ENCODE measurements at regions not wholly inside any gene's neighbourhood (a gene's known extent, or its start where the extent isn't known, plus 50 kb on each side); places are given as distances from the start of the nearest gene placed in this dataset.
"Not testable (repeated sequence)": the region's sequence is repeated elsewhere in the genome, so short reads cannot be mapped to it uniquely, and the experiment has no call there.

- H3K4me3 ChIP-seq (ENCODE audit: low read length in 2 of 2) = no peak overlapping the region
- no peaks in the 10 kb centered on the region for H3K9me3 ChIP-seq (ENCODE audit: control insufficient read depth in 2 of 2, low read length in 2 of 2)
- no peak overlapping the region for H3K9ac ChIP-seq (ENCODE audit: low read depth in 1 of 2, low read length in 2 of 2)
- H3K27ac ChIP-seq (ENCODE audit: low read depth in 2 of 2, low read length in 2 of 2) = no peak overlapping the region
- H3K27me3 ChIP-seq (ENCODE audit: control insufficient read depth in 2 of 2, insufficient read depth in 2 of 2, low read length in 2 of 2) = no peaks in the 10 kb centered on the region
- H3K4me1 ChIP-seq (ENCODE audit: control insufficient read depth in 2 of 2, insufficient read depth in 2 of 2, low read length in 2 of 2) = no peaks in the 10 kb centered on the region
- no peaks in the 10 kb centered on the region for H3K36me3 ChIP-seq (ENCODE audit: control insufficient read depth in 2 of 2, insufficient read depth in 2 of 2, low read length in 2 of 2)
These were observed 305.5 kb downstream of the FAT4 start for GRCh38 chr4:125620066-125620860.

DNA sequence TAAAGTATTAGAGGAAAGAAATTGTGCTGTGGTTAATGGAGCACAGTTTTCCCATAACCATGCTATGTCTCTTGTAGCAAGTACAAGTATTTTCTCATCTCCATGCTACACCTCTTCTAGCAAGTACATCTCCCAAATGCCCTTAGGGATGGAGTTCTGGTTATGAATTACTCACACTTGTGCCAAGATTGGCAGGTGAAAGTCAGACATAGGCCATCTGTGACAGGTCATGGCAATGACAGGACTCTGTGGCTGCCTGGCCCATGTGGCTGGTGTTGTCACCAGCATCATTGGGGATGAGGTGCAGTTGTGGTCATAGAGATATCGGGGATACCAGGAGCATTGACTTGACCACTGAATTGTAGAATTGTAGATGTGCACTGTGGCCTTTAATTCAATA, 310.2 kb downstream of the FAT4 start:
- H3K36me3 ChIP-seq (ENCODE audit: control insufficient read depth in 2 of 2, insufficient read depth in 2 of 2, low read length in 2 of 2) = no peaks in the 10 kb centered on the region
- H3K9me3 ChIP-seq (ENCODE audit: control insufficient read depth in 2 of 2, low read length in 2 of 2) = no peaks in the 10 kb centered on the region
- no peaks in the 10 kb centered on the region for H3K4me1 ChIP-seq (ENCODE audit: control insufficient read depth in 2 of 2, insufficient read depth in 2 of 2, low read length in 2 of 2)
- H3K27me3 ChIP-seq (ENCODE audit: control insufficient read depth in 2 of 2, insufficient read depth in 2 of 2, low read length in 2 of 2) = no peaks in the 10 kb centered on the region
- no peak overlapping the region for H3K4me3 ChIP-seq (ENCODE audit: low read length in 2 of 2)
- H3K27ac ChIP-seq (ENCODE audit: low read depth in 2 of 2, low read length in 2 of 2) = no peak overlapping the region
- H3K9ac ChIP-seq (ENCODE audit: low read depth in 1 of 2, low read length in 2 of 2) = no peak overlapping the region

DNA sequence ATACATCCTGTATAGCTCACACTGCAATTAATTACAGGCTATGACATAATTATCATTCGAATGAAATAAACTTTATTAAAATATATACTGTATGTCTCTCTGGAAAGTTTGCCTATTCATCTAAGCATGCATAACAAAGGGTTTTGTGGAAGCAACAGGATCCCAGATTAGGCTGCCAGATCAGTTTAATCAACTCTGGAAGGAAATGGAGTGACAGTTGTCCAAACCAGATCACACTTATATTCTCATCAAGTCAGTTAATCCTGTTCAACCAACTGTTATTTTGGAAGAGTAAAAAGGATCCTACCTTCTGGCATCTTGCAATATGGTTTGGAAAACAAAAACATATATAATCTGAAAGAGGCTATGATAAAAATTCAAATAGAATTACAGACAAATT, 312.2 kb downstream of the FAT4 start:
- H3K9ac ChIP-seq (ENCODE audit: low read depth in 1 of 2, low read length in 2 of 2) = no peak overlapping the region
- no peak overlapping the region for H3K4me3 ChIP-seq (ENCODE audit: low read length in 2 of 2)
- H3K27ac ChIP-seq (ENCODE audit: low read depth in 2 of 2, low read length in 2 of 2) = no peak overlapping the region
- H3K27me3 ChIP-seq (ENCODE audit: control insufficient read depth in 2 of 2, insufficient read depth in 2 of 2, low read length in 2 of 2) = no peaks in the 10 kb centered on the region
- H3K9me3 ChIP-seq (ENCODE audit: control insufficient read depth in 2 of 2, low read length in 2 of 2) = no peaks in the 10 kb centered on the region
- H3K4me1 ChIP-seq (ENCODE audit: control insufficient read depth in 2 of 2, insufficient read depth in 2 of 2, low read length in 2 of 2) = no peaks in the 10 kb centered on the region
- H3K36me3 ChIP-seq (ENCODE audit: control insufficient read depth in 2 of 2, insufficient read depth in 2 of 2, low read length in 2 of 2) = no peaks in the 10 kb centered on the region

- no peaks in the 10 kb centered on the region for H3K27me3 ChIP-seq (ENCODE audit: control insufficient read depth in 2 of 2, insufficient read depth in 2 of 2, low read length in 2 of 2)
- no peak overlapping the region for H3K27ac ChIP-seq (ENCODE audit: low read depth in 2 of 2, low read length in 2 of 2)
- H3K9me3 ChIP-seq (ENCODE audit: control insufficient read depth in 2 of 2, low read length in 2 of 2) = no peaks in the 10 kb centered on the region
- H3K9ac ChIP-seq (ENCODE audit: low read depth in 1 of 2, low read length in 2 of 2) = no peak overlapping the region
- H3K36me3 ChIP-seq (ENCODE audit: control insufficient read depth in 2 of 2, insufficient read depth in 2 of 2, low read length in 2 of 2) = no peaks in the 10 kb centered on the region
- no peaks in the 10 kb centered on the region for H3K4me1 ChIP-seq (ENCODE audit: control insufficient read depth in 2 of 2, insufficient read depth in 2 of 2, low read length in 2 of 2)
- no peak overlapping the region for H3K4me3 ChIP-seq (ENCODE audit: low read length in 2 of 2)
These were observed 324.4 kb downstream of the FAT4 start for GRCh38 chr4:125639182-125639621.

GRCh38 chr4:125641611-125642010, 326.9 kb downstream of the FAT4 start:
- no peaks in the 10 kb centered on the region for H3K9me3 ChIP-seq (ENCODE audit: control insufficient read depth in 2 of 2, low read length in 2 of 2)
- no peaks in the 10 kb centered on the region for H3K36me3 ChIP-seq (ENCODE audit: control insufficient read depth in 2 of 2, insufficient read depth in 2 of 2, low read length in 2 of 2)
- H3K4me3 ChIP-seq (ENCODE audit: low read length in 2 of 2) = no peak overlapping the region
- no peak overlapping the region for H3K9ac ChIP-seq (ENCODE audit: low read depth in 1 of 2, low read length in 2 of 2)
- H3K27ac ChIP-seq (ENCODE audit: low read depth in 2 of 2, low read length in 2 of 2) = no peak overlapping the region
- no peaks in the 10 kb centered on the region for H3K27me3 ChIP-seq (ENCODE audit: control insufficient read depth in 2 of 2, insufficient read depth in 2 of 2, low read length in 2 of 2)
- H3K4me1 ChIP-seq (ENCODE audit: control insufficient read depth in 2 of 2, insufficient read depth in 2 of 2, low read length in 2 of 2) = no peaks in the 10 kb centered on the region

GRCh38 chr4:125642645-125643044, 327.9 kb downstream of the FAT4 start:
- Histone ChIP-seq H3K36me3 (ENCODE audit: control insufficient read depth in 2 of 2, insufficient read depth in 2 of 2, low read length in 2 of 2) (no peaks in the 10 kb centered on the region), H3K9ac (ENCODE audit: low read depth in 1 of 2, low read length in 2 of 2) (no peak overlapping the region), H3K4me3 (ENCODE audit: low read length in 2 of 2) (no peak overlapping the region), H3K4me1 (ENCODE audit: control insufficient read depth in 2 of 2, insufficient read depth in 2 of 2, low read length in 2 of 2) (no peaks in the 10 kb centered on the region), H3K27ac (ENCODE audit: low read depth in 2 of 2, low read length in 2 of 2) (no peak overlapping the region), H3K27me3 (ENCODE audit: control insufficient read depth in 2 of 2, insufficient read depth in 2 of 2, low read length in 2 of 2) (no peaks in the 10 kb centered on the region), H3K9me3 (ENCODE audit: control insufficient read depth in 2 of 2, low read length in 2 of 2) (no peaks in the 10 kb centered on the region)

DNA sequence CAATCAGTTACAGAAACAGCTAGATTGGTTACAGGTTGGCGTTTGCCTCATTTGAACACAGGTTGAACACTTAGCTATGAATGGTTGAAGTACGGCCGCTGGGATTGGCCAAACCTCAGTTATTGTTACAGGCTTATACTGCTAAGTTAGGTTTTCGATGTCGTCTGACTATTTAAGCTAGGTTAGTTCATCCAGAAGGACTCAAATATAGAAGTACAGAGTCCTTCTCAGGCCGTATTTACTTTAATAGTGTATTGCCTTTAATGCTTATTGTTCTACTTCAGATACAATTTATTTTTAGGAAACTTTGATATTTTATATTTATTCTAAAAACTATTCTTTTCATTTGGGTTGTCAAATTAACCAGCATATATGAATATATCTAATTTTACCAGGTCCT, 334.7 kb downstream of the FAT4 start:
- H3K27ac ChIP-seq (ENCODE audit: low read depth in 2 of 2, low read length in 2 of 2) = no peak overlapping the region
- no peaks in the 10 kb centered on the region for H3K4me1 ChIP-seq (ENCODE audit: control insufficient read depth in 2 of 2, insufficient read depth in 2 of 2, low read length in 2 of 2)
- no peaks in the 10 kb centered on the region for H3K27me3 ChIP-seq (ENCODE audit: control insufficient read depth in 2 of 2, insufficient read depth in 2 of 2, low read length in 2 of 2)
- H3K9me3 ChIP-seq (ENCODE audit: control insufficient read depth in 2 of 2, low read length in 2 of 2) = no peaks in the 10 kb centered on the region
- H3K36me3 ChIP-seq (ENCODE audit: control insufficient read depth in 2 of 2, insufficient read depth in 2 of 2, low read length in 2 of 2) = no peaks in the 10 kb centered on the region
- H3K9ac ChIP-seq (ENCODE audit: low read depth in 1 of 2, low read length in 2 of 2) = no peak overlapping the region
- H3K4me3 ChIP-seq (ENCODE audit: low read length in 2 of 2) = no peak overlapping the region

GRCh38 chr4:125650557-125650956, 335.8 kb downstream of the FAT4 start:
- H3K9ac ChIP-seq (ENCODE audit: low read depth in 1 of 2, low read length in 2 of 2) = no peak overlapping the region
- no peaks in the 10 kb centered on the region for H3K27me3 ChIP-seq (ENCODE audit: control insufficient read depth in 2 of 2, insufficient read depth in 2 of 2, low read length in 2 of 2)
- H3K9me3 ChIP-seq (ENCODE audit: control insufficient read depth in 2 of 2, low read length in 2 of 2) = no peaks in the 10 kb centered on the region
- no peaks in the 10 kb centered on the region for H3K4me1 ChIP-seq (ENCODE audit: control insufficient read depth in 2 of 2, insufficient read depth in 2 of 2, low read length in 2 of 2)
- no peak overlapping the region for H3K4me3 ChIP-seq (ENCODE audit: low read length in 2 of 2)
- no peak overlapping the region for H3K27ac ChIP-seq (ENCODE audit: low read depth in 2 of 2, low read length in 2 of 2)
- H3K36me3 ChIP-seq (ENCODE audit: control insufficient read depth in 2 of 2, insufficient read depth in 2 of 2, low read length in 2 of 2) = no peaks in the 10 kb centered on the region

- not testable (repeated sequence) for H3K36me3 ChIP-seq (ENCODE audit: control insufficient read depth in 2 of 2, insufficient read depth in 2 of 2, low read length in 2 of 2); H3K27me3 ChIP-seq (ENCODE audit: control insufficient read depth in 2 of 2, insufficient read depth in 2 of 2, low read length in 2 of 2); H3K4me1 ChIP-seq (ENCODE audit: control insufficient read depth in 2 of 2, insufficient read depth in 2 of 2, low read length in 2 of 2); H3K27ac ChIP-seq (ENCODE audit: low read depth in 2 of 2, low read length in 2 of 2); H3K9ac ChIP-seq (ENCODE audit: low read depth in 1 of 2, low read length in 2 of 2); H3K9me3 ChIP-seq (ENCODE audit: control insufficient read depth in 2 of 2, low read length in 2 of 2); H3K4me3 ChIP-seq (ENCODE audit: low read length in 2 of 2)
These were observed 337.1 kb downstream of the FAT4 start for GRCh38 chr4:125651707-125652357.

- no peaks in the 10 kb centered on the region for H3K36me3 ChIP-seq (ENCODE audit: control insufficient read depth in 2 of 2, insufficient read depth in 2 of 2, low read length in 2 of 2)
- H3K4me3 ChIP-seq (ENCODE audit: low read length in 2 of 2) = no peak overlapping the region
- H3K4me1 ChIP-seq (ENCODE audit: control insufficient read depth in 2 of 2, insufficient read depth in 2 of 2, low read length in 2 of 2) = no peaks in the 10 kb centered on the region
- H3K27me3 ChIP-seq (ENCODE audit: control insufficient read depth in 2 of 2, insufficient read depth in 2 of 2, low read length in 2 of 2) = no peaks in the 10 kb centered on the region
- H3K9me3 ChIP-seq (ENCODE audit: control insufficient read depth in 2 of 2, low read length in 2 of 2) = no peaks in the 10 kb centered on the region
- no peak overlapping the region for H3K27ac ChIP-seq (ENCODE audit: low read depth in 2 of 2, low read length in 2 of 2)
- no peak overlapping the region for H3K9ac ChIP-seq (ENCODE audit: low read depth in 1 of 2, low read length in 2 of 2)
These were observed 344.0 kb downstream of the FAT4 start for GRCh38 chr4:125658773-125659172.

Data from mucosa of rectum (tissue), 2 donors.